ENCODE measurements at regions not wholly inside any gene's neighbourhood (a gene's known extent, or its start where the extent isn't known, plus 50 kb on each side); places are given as distances from the start of the nearest gene placed in this dataset.

DNA sequence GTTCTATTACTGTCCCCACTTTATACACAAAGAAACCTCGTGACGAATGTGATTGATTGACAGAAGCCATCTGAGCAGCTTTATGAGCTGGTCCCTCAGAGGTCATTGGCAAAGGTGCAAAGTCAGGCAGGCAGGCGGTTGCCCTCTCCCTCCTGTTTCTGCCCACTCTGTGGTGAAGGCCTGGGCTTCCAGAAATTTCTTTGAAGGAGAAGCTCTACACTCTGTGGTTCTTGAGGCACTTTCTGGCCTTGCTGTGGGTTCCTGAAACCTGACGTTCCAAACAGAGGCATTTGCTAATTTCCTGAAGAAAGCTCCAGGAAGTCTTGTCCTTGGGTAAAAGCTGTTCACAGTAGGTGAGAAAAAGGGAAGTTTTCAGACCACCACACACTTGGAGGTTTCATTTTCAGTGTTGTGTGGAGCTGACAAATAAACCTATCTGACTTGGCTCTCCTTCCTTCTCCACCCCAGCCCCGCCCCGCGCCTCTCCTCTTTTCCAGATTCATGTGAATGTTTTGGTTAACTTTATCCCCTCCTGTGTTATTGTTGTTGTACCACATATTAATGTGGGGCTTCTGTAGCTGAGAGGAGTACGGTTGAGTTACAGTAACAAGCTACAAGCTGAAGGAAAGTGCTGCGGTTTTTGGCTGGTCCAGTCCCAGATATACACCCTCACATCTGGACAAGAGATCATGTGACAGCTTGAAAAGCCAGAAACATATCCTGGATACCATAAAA, 274.1 kb downstream of the CLIC5 start:
- no peak for DNase-seq

DNA sequence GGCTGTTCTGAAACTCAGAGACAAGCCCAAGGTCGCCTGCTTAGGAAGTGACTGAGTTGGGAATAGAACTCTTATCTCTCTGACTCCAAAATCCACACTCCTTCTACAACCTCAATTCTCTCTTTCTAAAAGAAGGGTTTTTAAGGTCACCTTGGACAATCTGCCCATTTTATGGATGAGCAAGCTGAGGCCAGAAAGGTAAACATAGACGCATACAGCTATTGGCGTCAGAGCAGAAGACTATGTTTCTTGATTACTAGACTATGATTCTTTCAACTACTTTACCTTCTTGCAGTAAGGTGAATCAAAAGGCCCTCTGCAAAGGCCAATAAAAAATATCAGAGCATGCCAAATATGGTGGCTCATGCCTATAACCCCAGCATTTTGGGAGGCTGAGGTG, 276.6 kb downstream of the CLIC5 start:
- no peak for DNase-seq

DNA sequence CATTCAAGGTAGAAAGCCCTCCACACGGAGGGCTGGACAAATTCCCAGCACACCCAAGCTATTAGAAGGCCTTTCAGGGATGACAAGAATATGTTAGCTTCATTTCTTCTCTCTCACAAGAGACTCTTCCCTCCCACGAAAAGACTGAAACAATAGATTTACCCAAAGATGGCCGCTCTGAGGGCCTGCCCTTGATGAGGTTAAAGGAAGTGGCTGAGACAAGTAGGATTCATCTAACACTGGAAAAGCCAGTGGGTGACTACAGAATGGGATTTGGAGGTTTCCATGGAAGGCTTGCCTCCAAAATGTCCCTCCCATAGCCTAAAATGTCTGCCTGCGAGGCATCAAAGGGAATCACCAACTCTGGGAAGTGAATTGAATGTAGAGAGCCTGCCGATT, 277.6 kb downstream of the CLIC5 start:
- DNase-seq = no peak

GRCh38 chr6:45737331-45738056, 278.2 kb downstream of the CLIC5 start:
- no peak for DNase-seq

DNA sequence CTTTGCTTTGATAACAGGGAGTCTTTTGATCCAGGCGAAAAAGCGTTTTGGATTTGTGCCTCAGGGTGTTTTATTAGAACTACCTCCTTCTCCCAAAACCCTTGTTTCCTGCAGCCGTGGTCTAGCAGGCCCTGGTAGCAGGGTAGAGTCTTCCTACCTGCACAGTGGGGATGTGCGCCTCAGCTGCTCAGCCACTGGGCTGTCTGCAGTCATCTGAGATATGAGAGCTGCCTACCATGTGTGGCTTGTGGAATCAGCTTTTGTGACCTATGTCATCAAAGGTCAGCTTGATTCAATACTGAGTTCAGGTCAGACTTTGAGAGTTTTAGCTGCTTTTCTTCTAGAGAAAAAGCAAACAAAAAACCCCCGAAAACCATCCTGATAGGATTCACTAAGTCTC, 279.5 kb downstream of the CLIC5 start:
- DNase-seq = no peak

DNA sequence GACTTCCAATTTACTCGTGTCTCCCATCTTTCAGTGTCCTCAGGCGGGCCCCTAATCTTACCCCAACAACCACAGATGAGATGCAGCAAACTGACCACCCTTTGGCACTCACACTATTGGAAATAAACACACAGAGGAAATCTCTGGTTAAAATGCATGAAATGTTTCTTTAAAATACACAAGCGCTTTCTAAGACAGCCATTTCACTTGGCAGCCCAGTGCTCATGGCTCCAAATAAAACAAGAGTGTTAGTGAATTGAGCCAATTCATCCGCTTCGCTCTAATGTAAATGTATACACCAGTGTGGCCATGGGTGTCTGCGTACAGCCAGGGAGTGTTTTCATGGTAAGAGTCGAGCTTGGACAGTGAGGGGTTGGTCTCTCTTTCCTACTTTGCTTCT, 282.9 kb downstream of the CLIC5 start:
- no peak for DNase-seq

GRCh38 chr6:45730232-45730631, 285.4 kb downstream of the CLIC5 start:
- DNase-seq = no peak

DNA sequence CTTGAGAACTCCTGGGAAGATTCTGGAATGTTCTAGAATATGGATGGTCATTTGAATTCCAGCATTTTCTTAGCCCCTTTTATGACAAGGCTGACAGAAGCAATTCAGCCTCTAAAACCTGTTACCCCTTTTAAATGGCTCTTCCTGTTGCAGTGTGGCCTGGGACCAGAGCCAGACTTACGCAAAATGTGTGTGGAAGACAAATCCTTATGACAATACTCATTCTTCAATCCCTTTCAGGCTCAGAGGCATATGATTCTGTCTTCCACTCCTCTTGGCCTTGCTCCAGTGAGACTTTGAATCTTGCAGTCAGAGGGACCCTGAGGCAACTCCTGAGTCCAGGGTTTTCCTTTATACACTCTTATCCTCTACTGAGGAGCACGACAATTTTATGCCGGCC, 287.0 kb downstream of the CLIC5 start:
- no peak for DNase-seq

DNA sequence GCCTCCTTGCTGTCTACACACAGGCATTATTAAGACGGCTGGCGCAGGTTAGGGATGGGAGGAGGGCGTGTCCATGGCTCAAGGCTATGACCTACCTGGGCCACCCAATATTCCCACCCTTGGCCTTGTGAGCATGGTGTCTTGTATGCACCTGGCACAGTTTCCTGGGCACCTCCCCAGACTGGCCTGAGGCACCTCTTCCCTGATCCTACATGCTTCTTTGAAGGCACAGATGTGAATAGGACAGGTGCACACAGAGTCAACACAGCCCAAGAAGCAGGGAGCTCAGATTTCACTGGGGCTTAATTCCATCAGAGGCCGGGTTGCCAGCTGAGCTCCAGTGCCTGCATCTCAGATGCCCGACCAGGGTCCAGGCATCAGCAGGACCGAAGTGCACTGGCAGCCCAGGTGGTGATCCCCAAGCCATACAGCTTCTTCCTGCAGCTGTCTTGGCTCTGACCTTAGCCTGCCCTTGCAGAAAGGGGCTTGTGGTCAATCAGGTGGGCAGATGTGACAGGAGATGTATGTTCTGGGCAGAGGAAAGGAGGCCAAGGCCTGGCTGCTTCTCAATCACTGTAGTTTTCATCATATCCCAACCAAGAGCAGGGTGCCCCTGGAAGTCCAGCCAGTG, 287.7 kb downstream of the CLIC5 start:
- DNase-seq = no peak

GRCh38 chr6:45727228-45727627, 288.4 kb downstream of the CLIC5 start:
- DNase-seq = no peak

DNA sequence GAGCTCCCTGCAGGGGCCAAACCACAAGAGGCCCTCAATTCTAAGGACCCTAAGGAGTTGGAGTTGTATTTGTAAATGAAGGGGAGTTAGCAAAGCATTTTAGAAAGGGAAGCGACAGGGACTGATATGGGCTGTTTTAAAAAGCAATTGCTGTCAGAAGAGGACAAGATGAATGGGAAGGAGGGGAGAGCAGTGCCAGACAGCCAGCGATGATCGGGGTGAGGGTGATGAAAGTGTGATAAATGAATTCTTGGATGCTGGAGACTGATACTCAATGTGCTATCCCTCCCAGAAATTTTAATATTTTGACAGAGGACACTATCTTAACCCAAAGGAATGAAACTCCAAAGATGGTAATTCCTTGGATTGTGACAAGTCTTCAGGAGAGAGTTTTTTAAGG, 289.2 kb downstream of the CLIC5 start:
- no peak for DNase-seq

GRCh38 chr6:45724511-45724910, 291.1 kb downstream of the CLIC5 start:
- no peak for DNase-seq

DNA sequence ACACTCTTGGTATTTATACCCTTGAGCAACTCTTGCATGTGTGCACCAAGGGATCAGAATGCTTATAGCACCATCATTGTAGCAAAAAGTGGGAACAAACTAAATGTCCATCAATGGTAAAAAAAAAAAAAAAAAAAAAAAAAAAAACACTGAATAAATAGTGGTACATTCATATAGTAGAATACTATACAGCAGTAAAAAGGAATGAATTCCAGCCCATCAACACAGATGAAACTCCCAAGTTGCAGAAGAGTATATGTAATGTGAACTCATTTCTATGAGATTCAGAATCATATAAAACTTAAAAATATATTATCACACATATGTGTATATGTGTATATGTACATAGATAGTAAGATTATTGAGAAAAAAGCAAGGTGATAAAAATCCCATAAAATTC, 291.6 kb downstream of the CLIC5 start:
- no peak for DNase-seq

GRCh38 chr6:45722876-45723275, 292.8 kb downstream of the CLIC5 start:
- no peak for DNase-seq

DNA sequence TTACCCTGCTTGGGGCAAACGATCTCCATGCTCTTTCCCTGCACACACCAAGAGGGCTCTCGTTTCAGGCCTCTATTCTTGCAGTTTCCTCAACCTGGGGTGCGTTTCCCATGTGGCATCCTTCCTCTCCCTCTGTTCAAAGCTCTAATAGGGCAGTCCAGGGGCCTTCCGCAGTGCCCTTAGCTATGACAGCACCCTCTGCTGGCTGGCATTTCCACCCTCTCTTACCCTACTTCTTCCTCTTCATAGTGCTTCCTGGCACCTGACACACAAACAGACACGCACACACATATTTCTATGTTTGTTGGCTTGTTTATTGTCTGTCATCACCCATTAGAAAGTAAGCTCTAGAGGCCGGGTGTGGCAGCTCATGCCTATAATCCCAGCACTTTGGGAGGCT, 294.0 kb downstream of the CLIC5 start:
- DNase-seq = no peak

DNA sequence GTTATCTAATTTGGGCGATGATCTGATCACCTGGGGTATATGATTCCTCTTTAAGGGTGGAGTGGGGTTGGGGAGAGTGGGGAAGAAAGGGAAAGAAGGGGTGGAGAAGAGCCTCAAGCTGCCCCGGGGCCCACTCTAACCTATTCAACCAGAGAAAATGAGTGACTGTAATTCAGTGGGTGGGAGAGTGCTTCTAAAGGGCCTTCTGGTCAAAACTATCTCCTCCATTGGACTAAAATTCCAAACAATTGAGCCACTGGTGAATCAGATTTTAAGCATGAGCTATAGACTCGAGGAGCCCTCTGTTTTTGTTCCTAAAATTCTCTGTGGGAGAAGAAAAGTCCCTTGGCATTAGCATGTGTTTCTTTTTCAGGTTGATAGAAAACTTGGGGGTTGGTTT, 296.8 kb downstream of the CLIC5 start:
- DNase-seq = no peak

DNA sequence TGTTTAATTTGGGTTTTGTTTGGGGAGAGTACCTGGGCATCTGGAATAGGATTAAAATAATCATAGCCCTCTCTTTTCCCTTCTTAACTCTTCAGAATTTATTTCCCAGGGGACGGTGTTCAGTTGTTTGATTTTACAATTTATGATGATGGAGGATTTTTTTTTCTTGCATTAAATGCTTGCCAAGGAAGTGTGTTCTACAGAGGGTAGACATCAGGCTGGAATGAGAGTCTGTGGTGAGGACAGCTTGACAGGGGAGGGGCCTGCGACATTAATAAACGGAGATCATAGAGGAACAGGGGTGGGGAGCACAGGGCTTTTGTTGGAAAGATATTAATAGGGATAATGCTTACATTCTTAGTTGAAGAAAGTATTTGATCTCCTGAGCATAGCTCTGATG, 297.5 kb downstream of the CLIC5 start:
- DNase-seq = no peak

GRCh38 chr6:45717715-45718114, 297.9 kb downstream of the CLIC5 start:
- no peak for DNase-seq

GRCh38 chr6:45717027-45717426, 298.6 kb downstream of the CLIC5 start:
- no peak for DNase-seq

DNA sequence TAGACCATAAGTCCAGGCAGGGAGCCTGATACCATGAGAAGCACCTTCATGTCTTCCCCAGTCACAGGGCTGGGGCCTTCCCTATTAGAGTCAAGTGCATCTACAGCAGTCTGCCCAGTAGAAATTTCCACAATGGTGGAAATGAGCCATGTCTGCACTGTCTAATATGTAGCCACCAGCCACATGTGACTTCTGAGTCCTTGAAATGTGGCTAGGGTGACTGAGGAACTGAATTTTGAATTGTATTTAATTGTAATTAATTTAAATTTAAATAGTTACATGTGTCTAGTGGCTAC, 300.2 kb downstream of the CLIC5 start:
- no peak for DNase-seq

GRCh38 chr6:45714741-45715507, 300.7 kb downstream of the CLIC5 start:
- DNase-seq = peak; percentile 6

DNA sequence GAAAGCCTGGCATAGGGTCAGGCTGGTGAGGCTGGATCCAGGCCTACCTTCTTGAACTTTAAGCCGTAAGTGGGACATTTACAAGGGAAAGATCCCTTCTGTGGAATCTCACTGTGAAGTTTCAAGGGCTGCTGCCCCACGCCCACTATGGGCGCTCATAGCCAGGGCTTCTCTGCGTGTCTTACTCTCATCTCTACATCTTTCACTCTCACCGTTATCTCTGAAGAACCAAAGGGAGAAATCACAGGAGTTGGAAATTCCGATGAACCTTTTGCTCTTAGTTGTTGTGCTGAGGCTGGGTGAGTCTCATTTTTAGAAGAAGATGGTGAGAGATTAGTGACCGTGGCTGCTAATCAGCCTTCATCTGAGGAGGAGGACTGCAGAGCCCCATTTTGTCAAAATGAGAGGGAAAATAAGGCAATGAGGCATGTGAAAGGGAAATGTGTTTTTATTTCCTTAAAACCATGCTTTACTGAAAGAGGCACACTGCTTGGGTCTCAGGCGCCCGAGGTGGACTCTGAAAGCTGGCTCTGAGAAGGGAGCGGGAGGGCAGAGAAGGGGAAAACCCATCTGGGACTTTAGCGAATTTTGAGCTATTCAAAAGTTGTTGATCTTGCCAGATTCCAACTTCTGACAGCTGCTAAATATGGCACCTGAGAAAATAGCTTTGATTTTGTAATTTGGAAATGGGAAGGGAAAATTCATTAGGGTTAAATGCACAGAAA, 301.5 kb downstream of the CLIC5 start:
- DNase-seq = no peak

Data from effector CD8-positive, alpha-beta T cell (primary cell).